VCaP (cell line): ENCODE measurements at regions not wholly inside any gene's neighbourhood (a gene's known extent, or its start where the extent isn't known, plus 50 kb on each side); places are given as distances from the start of the nearest gene placed in this dataset.

ENCODE experiments used
- H3K27ac ChIP-seq: fragments of 450-650 bp; 2 replicates; pipeline ENCODE4 v1.5.1; 2017
- TF ChIP-seq, protein P1 (sequence below): fragments of 450-650 bp; conservative IDR thresholded peaks from 2 replicates; pipeline ENCODE4 v1.5.1; 2017; ENCODE audit warnings: mild to moderate bottlenecking, moderate library complexity

DNA sequence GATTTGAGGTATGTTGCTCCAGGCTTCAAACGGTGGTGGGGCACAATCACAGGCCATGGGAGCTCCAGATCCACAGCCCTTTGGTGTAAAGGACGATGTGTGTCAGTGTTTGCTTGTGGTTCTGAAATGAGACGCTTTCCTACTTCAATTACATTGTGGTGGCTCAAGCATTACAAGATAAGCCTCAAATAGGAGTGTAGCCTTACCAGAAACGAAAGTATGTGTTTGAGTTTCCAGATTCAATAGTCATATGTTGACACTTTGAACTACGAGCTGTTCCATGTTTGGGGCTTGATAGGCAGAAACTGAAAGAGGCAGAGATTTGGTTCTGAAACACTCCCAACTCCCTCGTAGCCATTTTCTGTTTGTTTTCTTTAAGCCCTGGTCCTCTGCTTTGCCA lies 187.1 kb downstream of the MYLK4 start:
- TF ChIP-seq, protein P1, sequence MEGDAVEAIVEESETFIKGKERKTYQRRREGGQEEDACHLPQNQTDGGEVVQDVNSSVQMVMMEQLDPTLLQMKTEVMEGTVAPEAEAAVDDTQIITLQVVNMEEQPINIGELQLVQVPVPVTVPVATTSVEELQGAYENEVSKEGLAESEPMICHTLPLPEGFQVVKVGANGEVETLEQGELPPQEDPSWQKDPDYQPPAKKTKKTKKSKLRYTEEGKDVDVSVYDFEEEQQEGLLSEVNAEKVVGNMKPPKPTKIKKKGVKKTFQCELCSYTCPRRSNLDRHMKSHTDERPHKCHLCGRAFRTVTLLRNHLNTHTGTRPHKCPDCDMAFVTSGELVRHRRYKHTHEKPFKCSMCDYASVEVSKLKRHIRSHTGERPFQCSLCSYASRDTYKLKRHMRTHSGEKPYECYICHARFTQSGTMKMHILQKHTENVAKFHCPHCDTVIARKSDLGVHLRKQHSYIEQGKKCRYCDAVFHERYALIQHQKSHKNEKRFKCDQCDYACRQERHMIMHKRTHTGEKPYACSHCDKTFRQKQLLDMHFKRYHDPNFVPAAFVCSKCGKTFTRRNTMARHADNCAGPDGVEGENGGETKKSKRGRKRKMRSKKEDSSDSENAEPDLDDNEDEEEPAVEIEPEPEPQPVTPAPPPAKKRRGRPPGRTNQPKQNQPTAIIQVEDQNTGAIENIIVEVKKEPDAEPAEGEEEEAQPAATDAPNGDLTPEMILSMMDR: no peak
- no peak overlapping the region for H3K27ac ChIP-seq

DNA sequence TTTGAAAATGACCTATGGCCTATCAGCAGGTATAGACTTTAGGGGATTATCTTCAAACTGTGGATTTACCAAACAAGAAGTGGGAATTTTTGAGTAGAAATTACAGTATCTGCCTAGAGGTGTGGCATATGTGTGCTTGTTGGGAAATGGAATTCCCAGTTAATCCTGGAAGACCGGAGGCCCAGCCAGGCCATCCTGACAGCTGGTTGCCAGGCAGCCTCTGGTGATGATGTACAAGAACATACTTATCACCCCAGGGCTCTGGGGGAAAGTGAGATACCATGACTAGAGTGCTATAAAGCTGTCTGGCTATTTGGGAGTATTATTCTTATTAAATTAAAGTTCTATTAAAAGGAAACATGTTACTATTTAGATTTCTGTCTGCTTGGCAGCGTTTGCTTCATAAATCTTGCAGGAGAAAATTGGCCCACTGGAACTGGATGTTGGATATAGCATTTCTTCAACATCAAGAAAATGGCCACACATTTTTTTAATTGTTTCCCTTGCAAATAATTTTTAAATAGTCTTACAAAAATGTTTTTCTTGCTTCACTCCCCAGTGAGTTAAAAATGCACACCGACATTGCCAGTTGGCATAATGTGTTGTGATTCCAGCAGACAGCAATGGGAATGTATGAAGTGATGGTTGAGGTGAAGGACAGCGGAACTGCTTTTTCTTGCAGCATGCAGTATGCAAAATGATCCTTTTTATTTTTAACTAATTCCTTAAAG lies 187.8 kb downstream of the MYLK4 start:
- TF ChIP-seq, protein P1: no peak
- H3K27ac ChIP-seq: no peak overlapping the region

DNA sequence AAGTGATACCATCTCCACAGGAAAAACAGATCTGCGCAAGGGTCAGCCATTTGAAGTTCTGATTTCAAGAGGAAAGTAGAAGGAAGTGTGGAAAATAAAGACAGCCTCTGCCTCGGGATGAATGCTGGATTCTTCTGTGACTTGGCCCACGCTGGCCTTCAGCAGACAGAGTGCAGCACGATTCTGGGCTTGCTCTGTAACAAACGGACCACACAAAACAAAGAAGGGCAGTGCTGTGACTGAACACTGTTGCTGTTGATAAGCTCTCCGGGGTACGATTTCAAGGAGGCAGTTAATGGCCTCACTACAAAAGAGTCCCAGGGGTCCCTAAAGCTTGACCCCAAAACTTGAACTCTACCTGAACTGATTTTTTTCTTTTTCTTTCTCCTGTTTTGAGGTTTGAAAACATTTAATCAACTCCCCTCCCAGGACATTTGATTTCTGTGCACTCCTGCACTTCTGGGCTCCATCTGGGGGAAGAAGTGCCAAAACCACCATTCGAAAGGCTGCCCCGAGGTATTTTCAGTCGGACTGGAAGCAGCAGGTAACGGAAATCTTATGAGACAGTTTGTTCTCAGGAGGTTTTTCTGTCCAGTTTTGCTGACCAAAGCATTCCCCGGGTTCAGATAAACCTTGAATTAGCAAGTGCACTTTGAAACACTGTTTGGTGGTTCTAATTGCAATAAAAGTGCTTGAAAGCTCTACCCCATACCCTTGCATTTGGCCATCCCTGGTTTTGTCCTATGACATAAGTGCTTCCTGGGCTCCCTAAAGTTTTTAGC lies 189.6 kb downstream of the MYLK4 start:
- H3K27ac ChIP-seq: no peak overlapping the region
- TF ChIP-seq, protein P1: no peak

DNA sequence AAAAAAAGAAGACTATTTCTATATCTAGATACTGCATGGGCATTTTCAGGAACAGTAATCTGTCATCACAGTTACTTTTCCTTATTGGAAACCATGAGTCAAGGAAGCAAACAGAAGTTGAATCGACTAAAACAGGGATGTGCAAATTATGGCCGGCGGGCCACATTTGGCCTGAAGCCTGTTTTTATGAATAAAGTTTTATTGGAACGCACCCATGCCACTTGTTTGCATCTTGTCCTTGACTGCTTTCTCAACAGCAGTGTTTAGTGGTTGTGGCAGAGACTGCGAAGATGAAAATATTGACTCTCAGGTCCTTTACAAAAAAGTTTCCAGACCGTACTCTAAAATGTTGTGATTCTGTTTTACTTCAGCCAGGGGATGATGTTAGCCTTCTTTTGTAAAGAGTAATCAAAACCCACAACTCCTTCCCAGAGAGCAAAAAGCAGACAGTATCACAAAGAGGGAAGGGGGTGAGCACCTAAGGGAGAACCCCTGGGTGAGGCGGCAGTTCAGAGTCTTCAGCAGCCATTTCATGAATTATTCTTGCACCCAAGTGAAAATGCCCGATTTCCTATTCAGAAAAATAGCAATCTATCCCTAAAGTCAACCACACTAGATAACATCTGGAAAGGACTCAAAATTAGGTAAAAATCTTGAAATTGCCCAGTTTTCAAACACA lies 190.4 kb downstream of the MYLK4 start:
- H3K27ac ChIP-seq: no peak overlapping the region
- TF ChIP-seq, protein P1: no peak

DNA sequence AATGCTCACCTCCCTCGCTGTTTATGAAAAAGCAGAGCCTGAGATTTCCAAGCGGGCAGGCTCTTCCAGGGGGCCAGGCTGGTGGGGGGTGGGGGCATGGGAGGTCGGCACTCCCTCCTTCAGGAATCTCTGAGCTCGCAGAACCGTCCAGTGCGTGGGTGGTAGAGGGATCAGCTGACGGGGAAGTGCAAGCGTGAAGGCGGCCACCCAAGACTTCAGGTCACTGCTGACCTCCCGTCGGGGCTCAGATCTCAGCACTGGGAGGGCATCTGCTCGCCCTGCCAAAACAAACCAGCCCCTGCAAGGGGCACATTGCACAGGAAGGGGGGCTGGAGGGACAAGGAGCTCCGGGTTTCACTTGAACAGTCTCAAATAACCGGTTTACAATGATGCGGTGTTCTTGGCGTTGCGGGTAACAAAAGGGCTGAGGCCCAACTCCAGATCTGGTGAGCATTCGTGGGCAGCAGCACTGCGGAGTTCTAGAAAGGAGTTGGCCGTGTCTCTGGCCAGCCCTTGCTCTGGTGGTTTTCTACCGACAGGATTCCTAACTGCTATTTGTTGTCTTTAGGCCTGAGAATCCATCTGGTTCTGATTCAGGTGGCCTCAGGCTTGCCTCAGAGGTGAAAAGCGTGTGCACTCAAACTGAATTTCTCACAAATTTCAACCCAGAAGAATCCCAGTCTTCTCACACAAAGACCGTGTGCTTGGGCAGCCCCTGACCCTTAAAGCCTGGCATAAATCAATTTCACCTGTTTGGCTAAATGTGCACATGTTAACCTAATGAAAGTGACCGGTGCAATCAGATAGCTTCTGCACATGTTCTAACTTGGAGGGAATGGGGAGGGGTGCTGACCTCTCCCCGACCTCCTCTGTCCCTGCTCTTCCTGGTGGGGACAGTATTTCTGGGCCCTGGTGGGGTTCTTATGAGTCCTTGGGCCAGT lies 191.6 kb downstream of the MYLK4 start:
- TF ChIP-seq, protein P1: no peak
- no peak overlapping the region for H3K27ac ChIP-seq

DNA sequence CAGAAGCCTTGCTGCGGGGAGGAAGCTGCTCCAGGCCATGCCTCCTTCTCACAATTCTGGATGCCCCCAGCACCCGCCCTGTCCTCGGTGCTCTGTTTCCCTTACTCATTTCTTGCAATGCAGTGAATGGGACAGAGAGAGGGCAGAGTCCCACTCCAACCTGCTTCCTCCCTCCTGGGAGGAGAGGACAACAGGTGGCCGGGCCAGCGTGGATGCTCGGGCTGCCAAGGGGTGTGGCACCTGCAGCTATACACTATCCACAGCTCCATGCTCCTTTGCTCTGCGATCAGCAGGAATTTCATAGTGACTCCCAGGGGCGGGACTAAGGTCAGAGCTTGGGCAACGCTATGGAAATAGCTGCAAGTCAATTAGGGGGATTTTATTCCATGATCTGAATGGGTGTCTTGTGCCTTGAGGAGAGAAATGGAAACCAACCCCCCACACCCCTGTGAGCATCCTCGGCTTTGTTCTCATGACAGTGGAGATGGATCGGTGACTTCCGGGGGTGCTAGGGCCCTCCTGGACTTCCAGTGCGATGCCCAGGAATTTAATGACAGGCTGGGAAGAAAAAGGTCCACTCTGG lies 192.5 kb downstream of the MYLK4 start:
- TF ChIP-seq, protein P1: no peak
- no peak overlapping the region for H3K27ac ChIP-seq
